HL-60/S4 treated with retinoic acid at 250 ng/mL for 4 days and 3 days (cell line): ENCODE measurements at regions not wholly inside any gene's neighbourhood (a gene's known extent, or its start where the extent isn't known, plus 50 kb on each side); places are given as distances from the start of the nearest gene placed in this dataset.

ENCODE experiments used
- in situ Hi-C: fragments of 300-500 bp; cut with MboI; formaldehyde crosslinking; loops from 2 replicates; pipeline ENCODE4 v1.7.0; 2022; ENCODE audit warnings: low sequenced_read_pairs

DNA sequence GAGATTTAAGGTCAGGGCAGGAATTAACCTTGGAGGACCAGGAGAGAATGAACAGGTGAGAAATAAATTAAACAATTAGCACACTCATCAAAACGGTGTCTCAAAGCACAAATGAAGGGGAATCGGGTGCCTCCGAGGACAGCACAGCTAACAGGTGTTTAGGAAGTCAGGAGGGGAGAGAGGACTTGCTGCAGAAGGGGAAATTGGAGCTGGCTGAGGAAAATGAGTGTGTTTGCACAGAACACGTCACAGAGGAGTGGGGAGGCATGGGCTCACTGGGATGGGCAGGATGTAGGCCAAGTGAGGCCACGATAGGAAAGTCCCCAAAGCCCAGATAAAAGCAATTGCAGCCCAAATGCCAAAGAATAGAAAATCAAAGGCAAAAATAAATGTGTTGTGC is 121.7 kb downstream of the ZNF664 start:
- in situ Hi-C loops: no loop called here

DNA sequence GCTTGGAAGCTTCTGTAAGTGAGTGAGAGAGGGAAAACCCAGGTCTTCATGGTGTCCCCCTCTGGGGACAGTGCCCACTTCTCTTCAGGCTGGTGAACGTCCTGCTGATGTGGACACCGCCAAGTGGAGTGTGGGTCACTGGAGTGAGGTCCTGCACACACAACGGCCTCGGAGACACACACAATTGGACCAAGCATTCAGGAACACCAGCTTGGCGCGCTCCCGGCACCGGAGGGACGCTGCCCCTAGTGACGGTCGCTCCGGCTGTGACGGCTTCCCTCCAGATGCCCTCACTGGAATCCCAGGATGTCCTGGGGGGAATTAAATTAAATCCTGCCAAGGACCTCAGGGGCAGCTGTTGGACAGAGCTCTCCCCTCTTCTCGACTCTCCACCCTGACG is 123.1 kb downstream of the ZNF664 start:
- in situ Hi-C loops: no loop called here

DNA sequence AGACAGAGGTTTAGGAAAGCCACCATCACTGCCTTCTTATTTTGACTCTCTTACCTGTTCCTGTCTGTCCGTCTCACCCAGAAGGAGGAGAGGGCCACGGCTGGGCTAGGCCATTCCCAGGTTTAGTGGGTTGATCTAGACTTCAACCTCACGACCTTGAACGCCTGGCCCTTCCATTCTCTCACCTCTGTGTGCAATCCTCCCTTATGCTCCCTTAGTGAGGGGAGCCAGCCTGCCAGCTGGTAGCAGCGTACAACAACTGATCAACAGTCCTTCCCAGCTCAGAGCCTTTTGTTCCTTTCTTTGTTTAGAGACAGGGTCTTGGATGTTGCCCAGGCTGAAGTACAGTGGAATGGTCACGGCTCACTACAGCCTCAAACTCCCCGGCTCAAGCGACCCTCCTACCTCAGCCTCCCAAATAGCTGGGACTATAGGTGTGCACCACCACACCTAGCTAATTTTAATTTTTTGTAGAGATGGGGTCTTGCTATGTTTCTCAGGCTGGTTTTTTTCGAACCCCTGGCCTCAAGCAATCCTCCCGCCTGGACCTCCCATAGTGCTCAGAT is 123.9 kb downstream of the ZNF664 start:
- in situ Hi-C loops: no loop called here

GRCh38 chr12:124097701-124098100 is 124.7 kb downstream of the ZNF664 start:
- in situ Hi-C loops: no loop called here

DNA sequence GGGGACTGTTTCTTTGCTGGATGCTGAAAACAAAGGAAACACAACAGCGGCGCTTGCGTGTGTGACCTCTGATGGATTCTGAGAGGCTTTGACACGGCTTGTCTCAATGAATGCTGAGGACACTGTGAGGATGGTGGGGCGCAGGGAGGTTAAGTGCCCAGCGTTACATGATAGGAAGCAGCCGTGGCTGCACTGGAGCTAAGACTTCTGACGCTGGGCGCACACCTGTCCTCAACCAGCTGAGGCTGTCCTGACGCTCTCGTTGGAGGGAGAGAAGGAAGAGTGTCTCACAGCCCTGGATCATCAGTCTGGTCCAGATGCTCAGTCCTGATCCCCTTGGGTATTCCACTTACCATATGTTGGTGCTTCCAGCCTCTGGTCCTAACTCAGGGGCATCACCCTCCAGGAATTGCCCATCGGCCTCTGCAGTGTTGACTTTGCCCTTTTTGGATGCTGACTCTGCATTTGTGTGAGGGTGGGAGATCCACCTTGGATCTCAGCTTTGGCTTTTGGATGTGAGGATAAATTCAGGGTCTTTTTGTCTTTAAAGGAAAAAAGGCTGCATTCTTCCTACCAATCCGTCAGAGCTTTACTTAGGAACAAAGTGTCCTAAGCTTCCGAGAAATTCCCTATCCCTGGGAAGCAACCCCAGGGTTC is 125.2 kb downstream of the ZNF664 start:
- in situ Hi-C loops: no loop called here

DNA sequence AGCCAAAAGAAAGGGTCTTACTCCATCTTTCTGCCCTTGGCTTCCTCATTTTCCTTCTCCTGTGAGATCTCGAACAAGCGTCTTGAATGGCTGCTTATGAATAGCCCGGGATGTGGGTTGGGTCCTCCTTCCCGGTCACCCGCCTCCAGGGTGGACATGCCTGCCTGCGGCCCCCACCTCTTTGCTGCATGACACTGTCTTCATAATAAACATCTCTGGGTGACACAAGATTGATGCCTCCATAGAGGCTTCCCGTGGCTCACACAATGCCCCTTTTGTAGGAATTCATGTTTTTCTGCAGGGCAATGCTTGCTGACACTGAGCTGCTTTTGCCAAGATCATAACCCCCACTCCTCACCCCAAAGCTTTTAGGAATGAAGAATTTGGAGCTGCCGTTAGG is 125.9 kb downstream of the ZNF664 start:
- in situ Hi-C loops: no loop called here

- in situ Hi-C loops: no loop called here
These were observed 126.6 kb downstream of the ZNF664 start for GRCh38 chr12:124099661-124100060.

DNA sequence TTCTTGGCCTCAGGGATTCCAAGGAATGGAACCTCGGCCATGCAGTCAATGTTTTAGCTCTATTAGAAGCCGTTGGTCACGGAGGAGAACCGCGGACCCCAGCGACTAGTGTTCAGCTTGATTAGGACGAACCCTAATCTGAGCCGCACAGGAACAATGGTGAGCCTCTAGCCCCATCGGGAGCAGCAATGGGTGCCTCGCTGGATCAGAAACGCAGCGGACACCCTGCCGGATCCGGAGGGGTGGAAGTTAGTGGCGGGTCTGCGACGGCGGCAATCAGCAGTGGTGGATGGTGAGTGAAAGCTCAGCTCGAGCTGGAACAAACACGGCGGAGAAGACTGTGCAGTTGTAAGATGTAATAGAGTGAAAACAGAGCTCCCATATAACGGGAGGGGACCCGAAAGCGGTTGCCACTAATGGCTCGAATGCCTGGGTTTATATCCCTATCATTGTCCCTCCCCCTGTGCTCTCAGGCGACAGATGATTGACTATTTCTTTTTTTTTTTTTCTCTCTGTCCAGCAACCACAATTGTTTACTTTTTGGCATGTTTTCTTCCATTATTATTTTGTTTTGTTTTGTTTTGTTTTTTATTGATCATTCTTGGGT is 127.7 kb downstream of the ZNF664 start:
- in situ Hi-C loops: no loop called here

- in situ Hi-C loops: no loop called here
These were observed 132.5 kb downstream of the ZNF664 start for GRCh38 chr12:124105546-124105945.

DNA sequence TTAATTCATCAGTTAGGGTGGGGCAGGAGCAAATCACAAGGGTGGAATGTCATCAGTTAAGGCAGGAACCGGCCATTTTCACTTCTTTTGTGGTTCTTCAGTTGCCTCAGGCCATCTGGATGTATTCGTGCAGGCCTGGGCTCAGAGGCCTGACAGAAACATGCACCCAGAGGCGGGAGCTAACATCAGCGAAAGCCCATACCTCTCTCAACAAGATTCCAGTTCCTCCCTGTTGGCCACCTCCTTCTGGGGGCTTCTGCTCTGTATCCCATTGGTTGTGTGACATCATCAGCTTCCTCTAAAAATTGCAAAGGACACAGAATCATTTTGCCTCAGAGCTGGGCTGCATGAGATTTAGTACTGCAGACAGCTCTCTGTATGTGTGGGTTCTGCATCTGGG is 134.3 kb downstream of the ZNF664 start:
- in situ Hi-C loops: no loop called here

DNA sequence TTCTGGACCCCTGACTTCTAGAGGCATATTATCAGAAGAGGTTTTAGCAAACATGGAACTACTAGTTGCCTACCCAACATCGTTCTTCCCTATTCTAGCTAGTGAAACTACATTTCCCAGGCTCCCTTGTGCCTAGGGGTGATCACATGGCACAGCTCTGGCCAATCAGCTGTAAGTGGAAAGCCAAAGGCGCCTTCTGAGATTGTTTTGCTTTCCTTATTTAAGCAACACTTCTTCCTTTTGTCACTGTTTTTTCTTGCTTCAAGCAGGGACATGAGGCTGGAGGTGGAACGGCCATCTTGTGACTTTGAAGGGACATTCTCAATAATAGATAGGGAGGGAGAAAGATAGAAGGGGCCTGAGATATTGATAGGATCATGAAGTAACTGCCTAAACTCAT is 136.7 kb downstream of the ZNF664 start:
- in situ Hi-C loops: no loop called here

DNA sequence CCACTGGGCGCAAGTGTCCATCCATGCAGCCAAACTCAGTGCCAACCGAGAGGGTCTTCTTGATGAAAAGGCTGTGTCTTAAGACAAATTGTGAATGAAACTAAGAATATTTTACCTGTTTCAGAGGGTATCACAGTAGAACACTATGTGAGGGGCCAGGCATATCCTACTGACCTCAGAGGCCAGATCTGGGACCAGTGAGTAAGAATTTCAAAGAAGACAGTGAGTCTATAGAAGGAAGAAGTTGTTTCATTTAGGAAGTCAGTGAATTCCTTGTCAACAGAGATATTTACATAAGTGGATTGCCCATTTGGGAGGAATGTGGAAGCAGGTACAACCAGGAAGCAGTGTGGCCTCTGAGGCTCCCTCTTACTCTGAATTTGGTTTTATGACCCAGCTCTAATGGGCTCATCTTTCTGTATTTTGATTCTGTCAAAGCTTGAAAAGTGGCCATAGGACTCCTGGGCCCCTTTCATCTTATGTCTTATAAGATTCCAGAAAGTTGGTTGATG is 137.4 kb downstream of the ZNF664 start:
- in situ Hi-C loops: no loop called here

- in situ Hi-C loops: no loop called here
These were observed 138.0 kb downstream of the ZNF664 start for GRCh38 chr12:124111006-124111405.

DNA sequence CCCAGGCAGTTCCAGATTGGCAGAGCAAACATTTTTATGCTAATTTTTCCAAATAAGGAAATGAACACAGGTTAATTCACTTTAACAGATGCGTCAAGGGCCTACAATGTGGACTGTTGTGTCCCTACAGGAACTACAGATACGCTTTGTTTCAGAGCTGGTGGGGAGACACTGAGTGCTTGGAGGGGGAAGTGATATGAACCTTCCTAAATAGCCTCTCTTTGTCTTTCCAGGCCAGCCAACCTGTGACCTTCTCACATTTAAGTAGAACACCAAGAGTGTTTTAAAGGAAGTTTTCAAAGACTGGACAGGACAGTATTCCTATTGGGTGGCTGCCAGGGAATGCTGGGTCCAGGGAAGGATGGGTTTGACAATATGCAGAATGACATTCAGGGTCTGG is 141.3 kb downstream of the ZNF664 start:
- in situ Hi-C loops: no loop called here

- in situ Hi-C loops: no loop called here
These were observed 142.5 kb downstream of the ZNF664 start for GRCh38 chr12:124115496-124115895.

DNA sequence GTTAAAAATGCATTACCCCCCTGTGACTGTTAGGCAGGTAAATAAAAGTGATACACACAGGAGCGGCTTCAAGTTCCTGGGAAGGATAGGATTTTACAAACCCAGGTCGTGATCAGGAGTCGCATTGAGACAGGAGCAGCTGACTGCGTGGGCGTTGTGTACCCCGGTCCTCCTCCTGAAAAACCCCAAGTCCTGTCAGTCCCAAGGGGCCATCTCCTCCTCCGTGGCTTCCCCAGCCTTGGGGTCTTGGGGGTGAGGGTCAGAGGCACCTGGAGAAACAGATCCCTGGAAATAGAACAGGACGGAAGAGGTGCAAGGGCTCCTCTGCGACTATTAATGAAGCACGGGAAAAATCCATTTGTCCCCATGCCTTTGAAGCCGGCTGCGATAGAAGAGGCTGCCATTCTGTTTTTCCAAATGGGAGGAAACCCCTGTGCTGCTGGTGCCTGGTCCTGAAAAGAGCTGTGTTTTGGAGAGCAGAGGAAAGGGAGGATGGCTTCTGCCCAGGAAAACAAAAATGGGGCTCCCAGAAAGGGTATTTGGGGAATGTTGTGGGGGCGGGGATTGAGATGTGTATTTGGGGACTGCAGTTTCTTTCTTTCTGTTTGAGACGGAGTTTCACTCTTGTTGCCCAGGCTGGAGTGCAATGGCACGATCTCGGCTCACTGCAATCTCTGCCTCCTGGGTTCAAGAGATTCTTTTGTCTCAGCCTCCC is 143.1 kb downstream of the ZNF664 start:
- in situ Hi-C loops: no loop called here

GRCh38 chr12:124120739-124121138 is 147.7 kb downstream of the ZNF664 start:
- in situ Hi-C loops: no loop called here

GRCh38 chr12:124122722-124123121 is 149.7 kb downstream of the ZNF664 start:
- in situ Hi-C loops: no loop called here

GRCh38 chr12:124123296-124124000 is 150.4 kb downstream of the ZNF664 start:
- in situ Hi-C loops: no loop called here

GRCh38 chr12:124125203-124125871 is 152.3 kb downstream of the ZNF664 start:
- in situ Hi-C loops: no loop called here
